GM12878 (cell line): ENCODE measurements at regions not wholly inside any gene's neighbourhood (a gene's known extent, or its start where the extent isn't known, plus 50 kb on each side); places are given as distances from the start of the nearest gene placed in this dataset.

Experiments used
- ATAC-seq: fragments of 200-7000 bp; cut with Tn5 transposase; 3 replicates; pipeline ENCODE4 v1.9.1; 2020; ENCODE audit warnings: mild to moderate bottlenecking, moderate library complexity
- BruUV-seq: library from RNA; stranded (reverse); fragments of 400-500 nt; replicated peaks from 2 replicates; lab custom pipeline; 2021; lab: Mats Ljungman, UMichigan
- CTCF ChIA-PET: fragments of 300-600 bp; sonication (Branson Sonifier 250); formaldehyde crosslinking; extraction: SDS; loops from one replicate; lab custom pipeline; 2021; ENCODE audit warnings: inconsistent platforms; lab: Yijun Ruan, JAX
- POLR2A ChIA-PET: fragments of 350-600 bp; formaldehyde crosslinking; extraction: SDS; loops from one replicate; lab custom pipeline; 2021; ENCODE audit warnings: inconsistent platforms; lab: Charles Lee
- RAD21 ChIA-PET: fragments of 300-600 bp; sonication (Branson Sonifier 250); formaldehyde crosslinking; loops from one replicate; lab custom pipeline; 2023; ENCODE audit warnings: antibody characterized with exemption; ENCODE audit not compliant: unreplicated experiment; lab: Charles Lee
- SMC1A ChIA-PET: fragments of 300-600 bp; sonication (Branson Sonifier 250); formaldehyde crosslinking; loops from one replicate; lab custom pipeline; 2023; ENCODE audit not compliant: unreplicated experiment, uncharacterized antibody; lab: Charles Lee
- DNase-seq: peaks from one replicate; pipeline ENCODE4 v3.0.0-alpha.2; 2011; ENCODE audit warnings: low read depth, low spot score
- FAIRE-seq: peaks from 3 replicates; lab custom pipeline; 2011; peaks lifted over from hg19 to GRCh38; lab: Jason Lieb, UNC
- H2AFZ ChIP-seq: 2 replicates; pipeline ENCODE4 v1.6.0; 2011; ENCODE audit warnings: low read depth, low read length, control low read depth; ENCODE audit not compliant: control insufficient read depth
- H3K27ac ChIP-seq: 2 replicates; pipeline ENCODE4 v1.5.1; 2011; ENCODE audit warnings: control low read depth; ENCODE audit not compliant: control insufficient read depth, insufficient read depth
- H3K27me3 ChIP-seq, 2 experiments: replicated peaks in 1 of 2; 2 replicates each; pipeline versions ENCODE4 v1.6.0 to v1.6.1; 2011; ENCODE audit warnings: low read length in 1 of 2; ENCODE audit not compliant: control insufficient read depth in 2 of 2, insufficient read depth in 2 of 2
- H3K36me3 ChIP-seq, 2 experiments: 2 replicates each; pipeline ENCODE4 v1.5.1; 2011; ENCODE audit warnings: low read length in 1 of 2; ENCODE audit not compliant: control insufficient read depth in 2 of 2, insufficient read depth in 2 of 2
- H3K4me1 ChIP-seq: 2 replicates; pipeline ENCODE4 v1.6.1; 2011; ENCODE audit warnings: mild to moderate bottlenecking, low read length, moderate library complexity, mixed read lengths; ENCODE audit not compliant: control insufficient read depth, insufficient read depth
- H3K4me2 ChIP-seq: 2 replicates; pipeline ENCODE4 v1.6.0; 2011; ENCODE audit warnings: control low read depth; ENCODE audit not compliant: control insufficient read depth, insufficient read depth
- H3K4me3 ChIP-seq: fragments of 200-600 bp; sonication (generic); 2 replicates; pipeline ENCODE4 v1.5.1; 2016
- H3K79me2 ChIP-seq: 2 replicates; pipeline ENCODE4 v1.6.0; 2011; ENCODE audit warnings: low read length; ENCODE audit not compliant: control insufficient read depth, insufficient read depth
- H3K9ac ChIP-seq: 2 replicates; pipeline ENCODE4 v1.8.0; 2011; ENCODE audit warnings: low read length, control low read depth, mixed read lengths; ENCODE audit not compliant: control insufficient read depth, insufficient read depth
- H3K9me3 ChIP-seq: replicated peaks from 3 replicates; pipeline ENCODE4 v1.5.1; 2011; ENCODE audit warnings: mild to moderate bottlenecking, low read length; ENCODE audit not compliant: control insufficient read depth, insufficient read depth
- H4K20me1 ChIP-seq: 2 replicates; pipeline ENCODE4 v1.6.0; 2011; ENCODE audit not compliant: control insufficient read depth, insufficient read depth
- CUX1 ChIP-seq: IDR thresholded peaks from 2 replicates; pipeline ENCODE4 v1.6.1; 2012; ENCODE audit warnings: improper control_type of control experiment, low read depth, low read length; ENCODE audit not compliant: insufficient replicate concordance
- EP300 ChIP-seq, 2 experiments: fragments of 150-350 bp in 1 of 2; IDR thresholded peaks; 2 replicates each; pipeline ENCODE4 v1.6.1; 2011 to 2012; ENCODE audit warnings: low read depth in 2 of 2, low read length in 2 of 2, borderline replicate concordance in 1 of 2, improper control_type of control experiment in 1 of 2, inconsistent platforms in 1 of 2; ENCODE audit not compliant: control insufficient read depth in 1 of 2
- MEF2B ChIP-seq: fragments of 450-650 bp; IDR thresholded peaks from 2 replicates; pipeline ENCODE4 v1.6.1; 2018; ENCODE audit warnings: mild to moderate bottlenecking, moderate library complexity; ENCODE audit not compliant: partially characterized antibody, poor library complexity, severe bottlenecking
- RUNX3 ChIP-seq: IDR thresholded peaks from 2 replicates; pipeline ENCODE4 v1.6.1; 2012; ENCODE audit warnings: low read length, inconsistent platforms
- STAT1 ChIP-seq: fragments of 450-650 bp; conservative IDR thresholded peaks from 2 replicates; pipeline ENCODE4 v1.6.1; 2014; ENCODE audit warnings: antibody characterized with exemption, mild to moderate bottlenecking
- SUPT20H ChIP-seq: IDR thresholded peaks from 2 replicates; pipeline ENCODE4 v1.6.1; 2011; ENCODE audit warnings: low read depth, mild to moderate bottlenecking, low read length, moderate library complexity, borderline replicate concordance; ENCODE audit not compliant: control insufficient read depth
- WGBS: methylation state at CpG from one replicate; pipeline ENCODE4 v1.1.6; 2016; ENCODE audit warnings: low lambda C conversion rate; ENCODE audit not compliant: insufficient replicate concordance, insufficient coverage; ENCODE audit errors: missing lambda C conversion rate; 5-methylcytosine and 5-hydroxymethylcytosine counted together
- in situ Hi-C: fragments of 300-500 bp; cut with MboI; formaldehyde crosslinking; loops from 9 replicates; pipeline ENCODE4 v1.14.3; 2018; ENCODE audit warnings: mixed read lengths
- intact Hi-C: fragments of 100-400 bp; cut with micrococcal nuclease; formaldehyde crosslinking; loops from one replicate; pipeline ENCODE4 v1.14.2; 2022; ENCODE audit not compliant: unreplicated experiment

- no peak overlapping the region for H3K9ac ChIP-seq
- ChIA-PET POLR2A (no interaction called here), RAD21 (no interaction called here), CTCF (no interaction called here), SMC1A (interaction anchor here (0.6 to 0.9 kb wide), 3 partner anchors 9 to 490 kb away, joined by 3 read pairs; no protein-coding TSS in a partner anchor)
- no peaks in the 10 kb centered on the region for H3K36me3 ChIP-seq
- H3K27ac ChIP-seq, result no peak overlapping the region
- no peak overlapping the region for H2AFZ ChIP-seq
- no peaks in the 10 kb centered on the region for H3K9me3 ChIP-seq
- ATAC-seq, result no peak
- TF ChIP-seq SUPT20H (no peak), CUX1 (no peak), RUNX3 (no peak), MEF2B (no peak), EP300 (IDR thresholded peaks at IDR 0.05; ENCODE audit: borderline replicate concordance in 1 of 2, control insufficient read depth in 1 of 2, low read depth in 2 of 2, low read length in 2 of 2) (no peak), STAT1 (no peak)
- no peaks in the 10 kb centered on the region for H3K4me1 ChIP-seq
- no peak for FAIRE-seq
- H3K4me3 ChIP-seq, result no peak overlapping the region
- H3K79me2 ChIP-seq, result no peaks in the 10 kb centered on the region
- H3K4me2 ChIP-seq, result no peak overlapping the region
- no peak for DNase-seq
- WGBS, result 26% methylated on average over 4 of the region's 4 CpGs
- intact Hi-C loops, result no loop called here
- no peaks in the 10 kb centered on the region for H4K20me1 ChIP-seq
- H3K27me3 ChIP-seq, result no peaks in the 10 kb centered on the region; a peak in 1 of 4 replicates
- in situ Hi-C loops, result no loop called here
- no TSS peak for BruUV-seq
Observed at GRCh38 chr14:53452005-53452673, 299.0 kb upstream of the DDHD1 start.
